GM12878 (cell line): ENCODE measurements at regions not wholly inside any gene's neighbourhood (a gene's known extent, or its start where the extent isn't known, plus 50 kb on each side); places are given as distances from the start of the nearest gene placed in this dataset.

Source experiments
- ATAC-seq: fragments of 200-7000 bp; cut with Tn5 transposase; 3 replicates; pipeline ENCODE4 v1.9.1; 2020; ENCODE audit warnings: mild to moderate bottlenecking, moderate library complexity
- BruUV-seq: library from RNA; stranded (reverse); fragments of 400-500 nt; replicated peaks from 2 replicates; lab custom pipeline; 2021; lab: Mats Ljungman, UMichigan
- CTCF ChIA-PET: fragments of 300-600 bp; sonication (Branson Sonifier 250); formaldehyde crosslinking; extraction: SDS; loops from one replicate; lab custom pipeline; 2021; ENCODE audit warnings: inconsistent platforms; lab: Yijun Ruan, JAX
- POLR2A ChIA-PET: fragments of 350-600 bp; formaldehyde crosslinking; extraction: SDS; loops from one replicate; lab custom pipeline; 2021; ENCODE audit warnings: inconsistent platforms; lab: Charles Lee
- RAD21 ChIA-PET: fragments of 300-600 bp; sonication (Branson Sonifier 250); formaldehyde crosslinking; loops from one replicate; lab custom pipeline; 2023; ENCODE audit warnings: antibody characterized with exemption; ENCODE audit not compliant: unreplicated experiment; lab: Charles Lee
- SMC1A ChIA-PET: fragments of 300-600 bp; sonication (Branson Sonifier 250); formaldehyde crosslinking; loops from one replicate; lab custom pipeline; 2023; ENCODE audit not compliant: unreplicated experiment, uncharacterized antibody; lab: Charles Lee
- DNase-seq: peaks from one replicate; pipeline ENCODE4 v3.0.0-alpha.2; 2011; ENCODE audit warnings: low read depth, low spot score
- FAIRE-seq: peaks from 3 replicates; lab custom pipeline; 2011; peaks lifted over from hg19 to GRCh38; lab: Jason Lieb, UNC
- H2AFZ ChIP-seq: 2 replicates; pipeline ENCODE4 v1.6.0; 2011; ENCODE audit warnings: low read depth, low read length, control low read depth; ENCODE audit not compliant: control insufficient read depth
- H3K27ac ChIP-seq: 2 replicates; pipeline ENCODE4 v1.5.1; 2011; ENCODE audit warnings: control low read depth; ENCODE audit not compliant: control insufficient read depth, insufficient read depth
- H3K27me3 ChIP-seq, 2 experiments: replicated peaks in 1 of 2; 2 replicates each; pipeline versions ENCODE4 v1.6.0 to v1.6.1; 2011; ENCODE audit warnings: low read length in 1 of 2; ENCODE audit not compliant: control insufficient read depth in 2 of 2, insufficient read depth in 2 of 2
- H3K36me3 ChIP-seq, 2 experiments: 2 replicates each; pipeline ENCODE4 v1.5.1; 2011; ENCODE audit warnings: low read length in 1 of 2; ENCODE audit not compliant: control insufficient read depth in 2 of 2, insufficient read depth in 2 of 2
- H3K4me1 ChIP-seq: 2 replicates; pipeline ENCODE4 v1.6.1; 2011; ENCODE audit warnings: mild to moderate bottlenecking, low read length, moderate library complexity, mixed read lengths; ENCODE audit not compliant: control insufficient read depth, insufficient read depth
- H3K4me2 ChIP-seq: 2 replicates; pipeline ENCODE4 v1.6.0; 2011; ENCODE audit warnings: control low read depth; ENCODE audit not compliant: control insufficient read depth, insufficient read depth
- H3K4me3 ChIP-seq: fragments of 200-600 bp; sonication (generic); 2 replicates; pipeline ENCODE4 v1.5.1; 2016
- H3K79me2 ChIP-seq: 2 replicates; pipeline ENCODE4 v1.6.0; 2011; ENCODE audit warnings: low read length; ENCODE audit not compliant: control insufficient read depth, insufficient read depth
- H3K9ac ChIP-seq: 2 replicates; pipeline ENCODE4 v1.8.0; 2011; ENCODE audit warnings: low read length, control low read depth, mixed read lengths; ENCODE audit not compliant: control insufficient read depth, insufficient read depth
- H3K9me3 ChIP-seq: replicated peaks from 3 replicates; pipeline ENCODE4 v1.5.1; 2011; ENCODE audit warnings: mild to moderate bottlenecking, low read length; ENCODE audit not compliant: control insufficient read depth, insufficient read depth
- H4K20me1 ChIP-seq: 2 replicates; pipeline ENCODE4 v1.6.0; 2011; ENCODE audit not compliant: control insufficient read depth, insufficient read depth
- ESRRA ChIP-seq: IDR thresholded peaks from 2 replicates; pipeline ENCODE4 v1.6.1; 2012; ENCODE audit warnings: mild to moderate bottlenecking, low read length, improper control_type of control experiment
- MEF2A ChIP-seq: IDR thresholded peaks from 2 replicates; pipeline ENCODE4 v1.6.1; 2011; ENCODE audit warnings: low read depth, mild to moderate bottlenecking, low read length, moderate library complexity; ENCODE audit not compliant: insufficient read depth
- MXI1 ChIP-seq: fragments of 150-350 bp; IDR thresholded peaks from 2 replicates; pipeline ENCODE4 v1.6.1; 2011; ENCODE audit warnings: low read depth, mild to moderate bottlenecking, inconsistent platforms, low read length, improper control_type of control experiment
- RAD51 ChIP-seq: fragments of 450-650 bp; IDR thresholded peaks from 2 replicates; pipeline ENCODE4 v1.6.1; 2016; ENCODE audit warnings: moderate library complexity, mild to moderate bottlenecking, inconsistent platforms
- SREBF1 ChIP-seq: IDR thresholded peaks from 2 replicates; pipeline ENCODE4 v1.6.1; 2012; ENCODE audit warnings: mild to moderate bottlenecking, low read length
- YY1 ChIP-seq: IDR thresholded peaks from 2 replicates; pipeline ENCODE4 v1.6.1; 2011; ENCODE audit warnings: low read depth, mild to moderate bottlenecking, low read length
- ZNF24 ChIP-seq: fragments of 450-650 bp; IDR thresholded peaks from 2 replicates; pipeline ENCODE4 v1.6.1; 2017; ENCODE audit warnings: antibody characterized with exemption, mild to moderate bottlenecking
- WGBS: methylation state at CpG from one replicate; pipeline ENCODE4 v1.1.6; 2016; ENCODE audit warnings: low lambda C conversion rate; ENCODE audit not compliant: insufficient replicate concordance, insufficient coverage; ENCODE audit errors: missing lambda C conversion rate; 5-methylcytosine and 5-hydroxymethylcytosine counted together
- in situ Hi-C: fragments of 300-500 bp; cut with MboI; formaldehyde crosslinking; loops from 9 replicates; pipeline ENCODE4 v1.14.3; 2018; ENCODE audit warnings: mixed read lengths
- intact Hi-C: fragments of 100-400 bp; cut with micrococcal nuclease; formaldehyde crosslinking; loops from one replicate; pipeline ENCODE4 v1.14.2; 2022; ENCODE audit not compliant: unreplicated experiment
- TF ChIP-seq, protein P1 (sequence below): IDR thresholded peaks from 2 replicates; pipeline ENCODE4 v1.6.1; 2011; ENCODE audit warnings: low read depth, mild to moderate bottlenecking, low read length, moderate library complexity, borderline replicate concordance; ENCODE audit errors: extremely low read depth
- TF ChIP-seq, protein P2 (sequence below): IDR thresholded peaks from 2 replicates; pipeline ENCODE4 v1.6.1; 2011; ENCODE audit warnings: low read depth, low read length, improper control_type of control experiment, borderline replicate concordance
- TF ChIP-seq, protein P3 (sequence below): IDR thresholded peaks from 2 replicates; pipeline ENCODE4 v1.6.1; 2012; ENCODE audit warnings: low read depth, low read length, improper control_type of control experiment

- TF ChIP-seq, protein P1, sequence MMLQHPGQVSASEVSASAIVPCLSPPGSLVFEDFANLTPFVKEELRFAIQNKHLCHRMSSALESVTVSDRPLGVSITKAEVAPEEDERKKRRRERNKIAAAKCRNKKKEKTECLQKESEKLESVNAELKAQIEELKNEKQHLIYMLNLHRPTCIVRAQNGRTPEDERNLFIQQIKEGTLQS = no peak
Measured at GRCh38 chr12:82089369-82090121, 268.6 kb downstream of the CCDC59 start (continued).

- SMC1A ChIA-PET = no interaction called here
- Histone ChIP-seq H3K79me2 (no peaks in the 10 kb centered on the region), H4K20me1 (no peaks in the 10 kb centered on the region), H3K9ac (no peak overlapping the region), H3K27ac (no peak overlapping the region), H3K4me3 (no peak overlapping the region), H3K4me2 (no peak overlapping the region), H3K27me3 (no peaks in the 10 kb centered on the region), H3K36me3 (no peaks in the 10 kb centered on the region), H2AFZ (no peak overlapping the region), H3K4me1 (no peaks in the 10 kb centered on the region), H3K9me3 (no peaks in the 10 kb centered on the region)
- FAIRE-seq = no peak
- RAD21 ChIA-PET = no interaction called here
- POLR2A ChIA-PET = no interaction called here
- no TSS peak for BruUV-seq
- no peak for DNase-seq
- no peak for ATAC-seq
- 13% methylated on average over 3 of the region's 3 CpGs for WGBS
- CTCF ChIA-PET = no interaction called here
- in situ Hi-C loops = no loop called here
- intact Hi-C loops = no loop called here
- no peak for TF ChIP-seq MXI1
- TF ChIP-seq, protein P2, sequence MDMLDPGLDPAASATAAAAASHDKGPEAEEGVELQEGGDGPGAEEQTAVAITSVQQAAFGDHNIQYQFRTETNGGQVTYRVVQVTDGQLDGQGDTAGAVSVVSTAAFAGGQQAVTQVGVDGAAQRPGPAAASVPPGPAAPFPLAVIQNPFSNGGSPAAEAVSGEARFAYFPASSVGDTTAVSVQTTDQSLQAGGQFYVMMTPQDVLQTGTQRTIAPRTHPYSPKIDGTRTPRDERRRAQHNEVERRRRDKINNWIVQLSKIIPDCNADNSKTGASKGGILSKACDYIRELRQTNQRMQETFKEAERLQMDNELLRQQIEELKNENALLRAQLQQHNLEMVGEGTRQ = no peak
- TF ChIP-seq SREBF1 = no peak
- no peak for TF ChIP-seq YY1
- no peak for TF ChIP-seq RAD51
- TF ChIP-seq ESRRA = no peak
- TF ChIP-seq, protein P3, sequence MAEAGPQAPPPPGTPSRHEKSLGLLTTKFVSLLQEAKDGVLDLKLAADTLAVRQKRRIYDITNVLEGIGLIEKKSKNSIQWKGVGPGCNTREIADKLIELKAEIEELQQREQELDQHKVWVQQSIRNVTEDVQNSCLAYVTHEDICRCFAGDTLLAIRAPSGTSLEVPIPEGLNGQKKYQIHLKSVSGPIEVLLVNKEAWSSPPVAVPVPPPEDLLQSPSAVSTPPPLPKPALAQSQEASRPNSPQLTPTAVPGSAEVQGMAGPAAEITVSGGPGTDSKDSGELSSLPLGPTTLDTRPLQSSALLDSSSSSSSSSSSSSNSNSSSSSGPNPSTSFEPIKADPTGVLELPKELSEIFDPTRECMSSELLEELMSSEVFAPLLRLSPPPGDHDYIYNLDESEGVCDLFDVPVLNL = no peak
- TF ChIP-seq MEF2A = no peak
- TF ChIP-seq ZNF24 = no peak
Measured at GRCh38 chr12:82082501-82082900, 275.7 kb downstream of the CCDC59 start.
